Epithelial cell of prostate (primary cell): ENCODE measurements at regions not wholly inside any gene's neighbourhood (a gene's known extent, or its start where the extent isn't known, plus 50 kb on each side); places are given as distances from the start of the nearest gene placed in this dataset.

Experiments used
- DNase-seq: peaks from one replicate; pipeline ENCODE4 v3.0.0-alpha.2; 2011; ENCODE audit warnings: low read depth, low spot score
- H3K27ac ChIP-seq: fragments of 450-650 bp; 2 replicates; pipeline ENCODE4 v1.5.1; 2017; ENCODE audit warnings: mild to moderate bottlenecking

DNA sequence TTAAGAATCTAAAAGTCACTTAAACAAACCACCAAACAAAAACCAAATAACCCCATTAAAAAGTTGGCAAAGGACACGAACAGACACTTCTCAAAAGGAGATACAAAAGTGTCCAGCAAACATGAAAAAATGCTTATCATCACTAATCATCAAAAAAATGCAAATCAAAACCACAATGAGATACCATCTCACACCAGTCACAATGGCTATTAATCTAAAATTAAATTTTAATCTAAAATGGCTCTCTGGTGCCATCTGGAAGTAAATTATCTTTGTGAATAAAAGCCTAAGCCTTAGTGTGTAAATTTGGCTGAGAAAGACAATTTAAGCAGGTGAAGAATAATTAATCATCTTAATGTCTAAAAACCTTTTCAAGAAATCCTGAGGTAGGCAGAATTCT is 204.5 kb upstream of the PPFIA2 start:
- no peak for DNase-seq
- no peak overlapping the region for H3K27ac ChIP-seq

DNA sequence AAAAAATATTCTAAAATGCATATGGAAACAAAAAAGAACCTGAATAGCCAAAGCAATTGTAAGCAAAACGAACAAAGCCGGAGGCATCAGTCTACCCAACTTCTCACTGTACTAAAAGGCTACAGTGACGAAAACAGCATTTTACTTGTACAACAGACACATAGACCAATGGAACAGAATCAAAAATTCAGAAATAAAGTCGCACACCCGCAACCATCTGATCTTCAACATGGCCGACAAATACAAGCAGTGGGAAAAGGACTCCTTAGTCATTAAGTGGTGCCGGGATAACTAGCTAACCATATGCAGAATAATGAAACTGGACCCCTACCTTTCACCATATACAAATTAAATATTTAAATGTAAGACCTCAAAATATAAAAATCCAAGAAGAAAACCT is 203.9 kb upstream of the PPFIA2 start:
- no peak for DNase-seq
- H3K27ac ChIP-seq = no peak overlapping the region

DNA sequence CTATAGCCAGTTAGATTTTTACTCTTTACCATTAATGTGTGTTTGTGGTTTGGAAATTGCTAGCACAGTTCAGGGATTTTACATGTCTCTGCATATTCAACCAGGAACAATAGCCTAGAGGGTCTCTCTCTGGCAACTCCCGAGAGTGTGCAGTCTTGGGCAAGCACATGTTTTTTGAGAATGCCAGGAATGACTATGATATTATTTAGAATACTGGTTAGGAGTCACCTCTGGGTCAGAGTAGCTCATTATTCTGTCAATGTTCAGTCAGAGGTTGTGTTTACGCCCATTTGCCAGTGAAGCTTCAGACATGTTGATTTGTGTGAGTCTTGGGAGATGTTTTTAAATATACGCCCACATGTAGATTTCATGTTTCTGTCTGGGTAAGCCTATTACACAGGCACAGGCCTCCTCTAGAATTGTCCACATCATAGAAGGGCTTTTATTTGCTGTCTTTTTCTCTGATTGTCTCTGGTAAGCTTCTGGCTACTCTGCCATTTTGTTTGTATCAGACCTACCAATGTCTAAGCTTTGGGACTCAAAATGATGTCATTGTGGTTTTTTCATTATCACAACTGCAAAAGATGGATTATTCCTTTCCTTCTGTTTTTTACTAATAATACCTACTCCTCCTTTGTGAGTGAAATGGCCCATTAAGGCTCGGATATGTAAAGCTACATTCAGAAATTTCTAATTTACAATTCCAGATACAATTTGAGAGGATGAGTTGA is 203.1 kb upstream of the PPFIA2 start:
- H3K27ac ChIP-seq = no peak overlapping the region
- no peak for DNase-seq

DNA sequence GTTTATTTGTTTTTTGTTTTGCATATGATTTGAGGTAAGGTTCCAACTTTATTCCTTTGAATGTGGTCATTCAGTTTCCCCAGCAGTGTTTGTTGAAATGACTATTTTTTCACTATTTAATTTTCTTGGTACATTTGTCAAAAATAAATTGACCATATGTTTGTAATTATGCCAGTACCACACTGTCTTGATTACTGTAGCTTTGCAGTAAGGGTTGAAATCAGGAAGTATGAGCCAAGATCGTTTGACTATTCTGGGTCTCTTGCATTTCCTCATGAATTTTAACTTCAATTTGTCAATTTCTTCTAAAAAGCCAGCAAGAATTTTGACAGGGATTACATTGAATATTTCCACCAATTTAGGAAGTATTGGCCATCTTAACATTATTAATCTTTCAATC is 199.3 kb upstream of the PPFIA2 start:
- H3K27ac ChIP-seq = no peak overlapping the region
- DNase-seq = no peak

DNA sequence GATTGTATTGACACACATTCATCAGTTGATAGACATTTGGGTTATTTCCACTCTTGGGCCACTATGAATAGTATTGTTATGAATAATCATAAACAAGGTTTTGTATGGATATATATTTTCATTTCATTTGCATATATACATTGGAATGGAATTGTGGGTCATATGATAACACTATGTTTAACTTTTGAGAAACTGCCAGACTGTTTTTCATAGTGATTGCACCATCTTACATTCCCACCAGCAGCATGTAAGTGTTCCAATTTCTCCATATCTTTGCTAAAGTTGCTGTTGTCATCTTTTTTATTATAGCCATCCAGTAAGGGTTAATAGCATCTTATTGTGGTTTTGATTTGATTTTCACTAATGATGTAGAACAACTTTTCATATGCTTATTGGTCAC is 198.5 kb upstream of the PPFIA2 start:
- H3K27ac ChIP-seq = no peak overlapping the region
- DNase-seq = no peak

DNA sequence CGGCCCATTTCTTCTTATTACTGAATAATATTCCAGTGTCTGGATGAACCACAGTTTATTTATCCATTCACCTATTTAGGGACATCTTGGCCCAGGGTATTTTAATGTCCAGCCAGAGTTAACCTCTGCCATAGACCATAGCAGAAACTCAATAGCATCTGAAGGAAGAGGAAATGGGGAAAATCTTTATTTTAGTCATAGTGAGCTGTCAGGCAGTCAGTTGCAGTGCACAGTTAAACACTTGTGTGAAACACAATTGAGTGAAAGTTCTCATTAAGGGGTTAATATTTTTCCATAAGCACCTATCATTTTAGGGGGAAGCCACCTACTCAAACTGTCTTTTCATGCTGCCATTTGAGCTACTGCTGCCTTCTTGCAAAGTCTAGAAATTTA is 197.3 kb upstream of the PPFIA2 start:
- DNase-seq = no peak
- no peak overlapping the region for H3K27ac ChIP-seq

- no peak for DNase-seq
- H3K27ac ChIP-seq = no peak overlapping the region
Measured at GRCh38 chr12:81953541-81953940, 194.4 kb upstream of the PPFIA2 start.

GRCh38 chr12:81950871-81951270 is 191.7 kb upstream of the PPFIA2 start:
- no peak for DNase-seq
- no peak overlapping the region for H3K27ac ChIP-seq

- DNase-seq = no peak
Measured at GRCh38 chr12:81949841-81950308, 190.7 kb upstream of the PPFIA2 start.

GRCh38 chr12:81949416-81949815 is 190.3 kb upstream of the PPFIA2 start:
- H3K27ac ChIP-seq = no peak overlapping the region
- DNase-seq = no peak

More at GRCh38 chr12:81949841-81950308, 190.7 kb upstream of the PPFIA2 start:
- H3K27ac ChIP-seq = no peak overlapping the region

DNA sequence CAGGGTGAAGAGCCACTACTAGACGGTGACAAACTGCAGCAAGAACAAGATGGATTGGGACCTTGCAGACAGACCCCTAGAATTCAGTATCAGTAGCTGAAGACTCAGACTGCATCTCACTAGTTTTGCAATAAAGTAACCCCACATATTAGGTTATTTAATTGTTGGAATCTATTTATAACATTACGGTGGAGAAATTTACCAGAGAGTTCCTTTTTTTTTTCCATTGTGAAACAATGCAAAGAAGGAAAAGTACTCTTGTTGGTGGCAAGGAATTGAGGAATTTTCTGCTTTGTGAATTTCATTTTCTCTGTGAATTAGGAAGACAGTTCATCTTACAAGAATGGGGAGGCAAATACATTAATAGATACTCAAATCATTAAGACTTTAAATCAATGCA is 185.7 kb upstream of the PPFIA2 start:
- H3K27ac ChIP-seq = no peak overlapping the region
- DNase-seq = no peak

GRCh38 chr12:81942594-81942993 is 183.4 kb upstream of the PPFIA2 start:
- no peak for DNase-seq
- H3K27ac ChIP-seq = no peak overlapping the region

DNA sequence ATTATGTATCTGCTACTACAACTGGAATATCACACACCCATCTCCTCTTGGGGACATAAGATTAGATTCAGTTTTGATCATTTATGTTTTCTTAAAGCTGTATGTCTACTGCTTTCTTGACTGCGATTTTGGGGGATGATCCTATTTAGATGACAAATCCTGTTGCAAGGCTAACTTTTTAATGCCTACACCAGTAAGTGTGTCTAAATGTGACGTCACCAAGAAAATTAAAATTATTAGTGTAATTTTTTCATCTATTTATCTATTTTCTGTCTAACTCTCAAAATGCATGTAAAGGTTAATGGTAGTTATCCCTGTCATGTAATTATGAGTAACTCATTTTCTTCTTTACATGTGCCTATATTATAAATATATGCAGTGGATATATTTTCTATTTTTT is 170.9 kb upstream of the PPFIA2 start:
- no peak for DNase-seq
- H3K27ac ChIP-seq = no peak overlapping the region

GRCh38 chr12:81896771-81897170 is 137.6 kb upstream of the PPFIA2 start:
- DNase-seq = no peak
- no peak overlapping the region for H3K27ac ChIP-seq

DNA sequence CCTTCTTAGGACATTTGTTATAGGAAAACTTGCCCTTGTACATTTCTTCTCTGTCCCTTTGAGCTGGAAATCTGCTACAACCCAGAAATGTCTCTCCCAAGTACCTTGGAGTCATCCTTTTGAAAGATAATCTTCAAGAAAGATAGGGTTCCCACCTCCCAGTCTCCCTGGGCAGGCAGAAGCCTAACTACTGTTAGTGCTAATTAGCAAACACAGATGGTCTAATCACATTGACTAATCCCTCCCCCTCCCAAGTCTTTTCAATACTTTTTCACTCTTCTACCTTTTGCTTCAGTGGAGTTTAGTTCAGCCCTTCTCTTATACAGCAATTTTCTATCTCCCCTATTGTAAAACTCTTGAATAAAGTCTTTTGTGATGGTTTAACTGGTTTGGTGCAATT is 129.8 kb upstream of the PPFIA2 start:
- H3K27ac ChIP-seq = no peak overlapping the region
- no peak for DNase-seq

DNA sequence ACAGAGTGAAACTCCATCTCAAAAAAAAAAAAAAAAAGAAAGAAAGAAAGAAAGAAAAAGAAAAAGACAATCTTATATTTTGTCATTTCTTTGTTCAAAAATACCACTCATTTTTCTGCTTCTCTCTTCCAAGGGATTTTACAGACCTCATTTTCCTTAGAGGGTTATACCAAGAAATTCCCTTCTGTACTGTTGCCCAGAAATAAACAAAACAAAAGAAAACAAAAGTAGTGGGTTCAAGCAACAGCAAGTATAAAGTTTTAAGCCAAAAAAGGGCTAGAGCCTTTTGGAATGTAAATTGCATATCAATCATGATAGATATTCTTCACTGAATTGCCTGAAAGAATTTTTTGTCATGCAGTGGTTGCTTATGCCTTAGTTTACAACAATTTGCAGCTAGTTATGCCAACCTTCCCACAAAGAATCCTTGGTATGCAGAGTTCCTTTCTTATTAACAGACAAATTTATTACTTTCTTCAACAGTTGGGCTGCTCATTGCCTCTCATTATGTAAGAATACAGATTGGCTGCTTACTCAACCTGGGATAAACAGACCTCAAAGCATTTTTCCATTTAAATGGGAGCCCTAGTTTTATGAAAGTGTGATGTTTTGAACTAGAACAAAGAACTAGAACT is 129.1 kb upstream of the PPFIA2 start:
- no peak for DNase-seq
- no peak overlapping the region for H3K27ac ChIP-seq

DNA sequence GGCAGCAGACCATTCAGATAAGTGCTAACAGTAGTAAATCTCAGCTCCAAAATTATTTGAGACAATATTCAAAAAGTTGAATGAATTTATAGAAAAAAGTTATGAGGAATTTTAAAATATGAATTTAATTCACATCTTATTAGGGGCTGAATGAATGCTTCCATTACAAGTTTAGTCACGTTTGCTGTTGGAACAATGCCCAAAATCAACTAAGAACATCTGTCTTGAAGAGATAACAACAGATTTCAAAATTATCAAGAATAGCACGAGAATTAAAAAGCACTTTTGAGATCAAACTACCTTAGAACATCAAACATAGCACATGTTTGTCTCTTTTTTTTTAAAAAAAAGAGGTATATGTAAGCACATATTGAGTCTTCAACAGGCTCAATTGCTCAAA is 115.4 kb upstream of the PPFIA2 start:
- DNase-seq = no peak

DNA sequence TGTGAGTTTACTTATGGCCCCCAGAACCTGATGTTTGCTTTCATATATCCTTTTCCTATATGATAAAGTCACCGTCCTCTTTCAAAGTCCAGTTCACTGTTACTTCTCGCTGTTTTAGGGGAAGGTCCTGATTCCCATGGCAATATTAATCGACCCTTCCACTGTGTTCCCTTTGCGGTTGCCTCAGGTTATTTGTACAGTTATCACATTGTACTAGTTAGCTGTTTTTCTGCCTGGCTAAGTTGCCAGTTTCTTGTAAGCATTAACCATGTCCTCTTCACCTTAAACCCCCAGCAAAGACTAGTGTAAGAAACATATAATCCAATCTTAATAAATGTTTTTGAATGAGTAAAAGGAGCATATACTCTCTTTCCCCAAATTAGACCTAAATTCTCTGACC is 115.0 kb upstream of the PPFIA2 start:
- no peak for DNase-seq
- H3K27ac ChIP-seq = no peak overlapping the region

More for the DNA sequence above, 115.4 kb upstream of the PPFIA2 start:
- H3K27ac ChIP-seq = no peak overlapping the region

DNA sequence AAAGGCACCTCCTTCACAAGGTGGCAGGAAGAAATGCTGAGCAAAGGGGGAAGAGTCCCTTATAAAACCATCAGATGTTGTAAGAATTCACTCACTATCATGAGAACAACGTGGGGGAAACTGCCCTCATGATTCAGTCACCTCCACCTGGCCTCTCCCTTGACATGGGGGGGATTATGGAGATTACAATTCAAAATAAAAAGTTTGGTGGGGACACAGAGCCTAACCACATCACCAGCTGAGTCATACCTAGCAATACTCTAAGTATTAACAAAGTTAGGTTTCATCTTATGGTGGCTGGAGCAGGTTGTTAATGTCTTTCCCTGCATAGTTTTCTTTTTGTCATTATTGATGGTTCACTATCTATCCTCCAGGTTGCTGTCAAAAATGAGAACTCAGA is 113.2 kb upstream of the PPFIA2 start:
- no peak for DNase-seq
- H3K27ac ChIP-seq = no peak overlapping the region

GRCh38 chr12:81866081-81866480 is 106.9 kb upstream of the PPFIA2 start:
- H3K27ac ChIP-seq = no peak overlapping the region
- no peak for DNase-seq

DNA sequence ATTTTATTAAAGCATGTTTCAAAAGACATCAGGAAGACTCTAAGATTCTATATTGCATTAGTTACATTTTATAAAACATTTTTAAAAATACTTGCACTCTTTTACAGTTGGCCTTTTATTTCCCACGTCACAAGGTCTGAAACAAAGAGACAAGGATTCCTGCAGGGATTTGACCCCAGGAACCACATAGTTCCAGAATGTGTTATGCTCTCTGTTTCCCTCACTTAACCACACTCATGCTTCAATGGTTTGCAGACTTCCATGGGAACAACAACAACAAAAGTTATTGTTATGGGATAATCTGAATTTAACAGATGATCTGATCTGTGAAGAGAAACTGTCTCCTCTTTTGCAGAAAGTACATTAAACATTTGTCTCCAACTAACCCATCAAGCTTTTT is 104.3 kb upstream of the PPFIA2 start:
- no peak overlapping the region for H3K27ac ChIP-seq
- DNase-seq = no peak

DNA sequence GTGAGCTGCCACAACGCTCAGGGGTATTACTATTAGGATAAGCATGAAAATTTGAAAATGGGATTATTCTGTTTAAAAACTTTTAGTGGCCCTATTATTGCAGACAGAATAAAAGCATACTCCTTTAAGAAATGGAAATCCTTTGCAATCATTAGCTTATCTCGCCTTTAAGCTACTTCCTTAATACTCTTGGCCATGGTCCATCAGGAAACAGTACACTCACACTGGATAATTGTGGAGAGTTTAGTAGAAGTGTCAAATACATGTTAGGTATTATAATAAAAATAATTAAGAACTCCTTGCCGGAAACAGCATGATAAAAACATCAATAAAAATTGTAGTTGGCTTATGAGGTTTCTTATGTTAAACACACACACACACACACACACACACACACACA is 100.4 kb upstream of the PPFIA2 start:
- H3K27ac ChIP-seq = no peak overlapping the region
- no peak for DNase-seq
